Fibroblast of skin of scalp (primary cell): ENCODE measurements at regions not wholly inside any gene's neighbourhood (a gene's known extent, or its start where the extent isn't known, plus 50 kb on each side); places are given as distances from the start of the nearest gene placed in this dataset.

Experiments
- DNase-seq: peaks from one replicate; pipeline ENCODE4 v3.0.0-alpha.2; 2013

DNA sequence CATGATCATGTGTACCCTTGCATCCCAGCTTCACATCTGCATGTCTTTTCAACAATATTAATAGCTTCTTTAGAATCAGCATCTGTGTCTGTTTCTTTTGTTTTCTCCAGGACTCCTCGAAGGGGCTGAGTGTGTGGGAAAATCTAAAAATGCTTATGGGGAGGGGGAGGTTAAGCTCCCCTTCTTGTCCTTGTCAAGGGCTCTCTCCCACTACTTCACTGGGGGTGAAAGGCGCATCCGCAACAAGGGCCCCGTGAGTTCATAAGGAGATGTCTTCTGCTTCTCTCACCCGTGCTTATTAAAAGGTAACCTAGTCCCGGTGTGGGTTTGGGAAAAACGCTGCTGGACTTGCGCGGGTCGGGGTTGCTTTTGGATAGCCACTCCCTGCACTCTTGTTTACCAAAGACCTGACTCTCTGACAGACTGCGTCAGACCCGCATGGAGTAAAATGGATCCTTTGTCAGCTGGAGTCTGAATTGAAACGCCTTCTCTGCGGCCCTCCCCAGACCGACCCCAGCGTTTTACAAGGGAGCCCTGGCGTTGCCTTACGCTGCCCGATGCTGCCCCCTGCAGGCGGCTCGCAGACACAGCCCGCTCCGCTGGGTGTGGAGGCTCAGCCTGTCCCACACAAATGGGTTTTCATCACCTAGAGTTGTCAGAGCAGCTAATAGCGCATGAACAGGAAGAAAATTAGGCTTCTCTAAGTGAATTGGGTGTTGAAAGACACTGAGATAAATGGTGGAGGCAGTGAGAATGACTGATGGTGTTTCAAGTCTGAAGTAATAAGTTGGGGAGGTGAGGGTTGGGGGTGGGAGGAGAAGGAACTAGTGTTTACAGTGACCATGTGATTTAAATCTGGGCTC, 53.8 kb downstream of the IER5 start:
- peak; percentile 84 for DNase-seq

DNA sequence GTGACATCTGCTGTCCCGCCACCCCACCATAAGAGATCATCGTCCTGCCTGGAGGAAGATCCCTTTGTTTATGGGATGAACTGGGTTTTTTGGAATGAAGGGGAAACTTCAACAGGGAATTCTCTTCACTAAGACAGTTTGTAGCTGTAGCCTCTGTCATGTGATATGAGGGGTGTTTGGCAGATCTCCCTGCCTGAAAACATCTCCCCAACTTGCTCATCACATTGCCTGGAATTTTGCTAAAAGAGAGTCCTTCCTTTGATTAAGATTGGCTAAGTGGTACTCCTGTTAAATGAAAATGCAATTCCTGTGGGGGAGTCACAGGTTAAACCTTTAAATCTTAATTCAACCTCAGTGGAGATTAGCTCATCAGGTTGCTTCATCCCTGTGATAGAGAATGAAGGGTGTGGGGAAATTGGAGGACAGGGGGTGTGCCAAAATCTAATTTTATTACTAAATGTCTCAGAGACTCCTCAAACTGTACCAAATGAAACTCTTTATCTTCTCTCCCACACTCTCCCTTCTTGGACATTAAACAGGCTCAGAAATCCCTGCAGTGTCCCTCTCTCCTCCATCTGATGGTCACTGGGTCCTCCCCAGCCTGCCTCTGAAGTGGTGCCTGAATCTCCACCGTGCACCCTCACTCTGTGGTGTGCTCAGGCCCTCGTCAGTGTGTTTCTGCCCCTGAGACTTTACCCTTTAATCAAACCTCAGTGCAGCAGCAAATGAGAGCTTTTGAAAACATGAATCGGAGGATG, 54.8 kb downstream of the IER5 start:
- no peak for DNase-seq

- DNase-seq, result no peak
Observed at GRCh38 chr1:181144238-181144637, 55.7 kb downstream of the IER5 start.

DNA sequence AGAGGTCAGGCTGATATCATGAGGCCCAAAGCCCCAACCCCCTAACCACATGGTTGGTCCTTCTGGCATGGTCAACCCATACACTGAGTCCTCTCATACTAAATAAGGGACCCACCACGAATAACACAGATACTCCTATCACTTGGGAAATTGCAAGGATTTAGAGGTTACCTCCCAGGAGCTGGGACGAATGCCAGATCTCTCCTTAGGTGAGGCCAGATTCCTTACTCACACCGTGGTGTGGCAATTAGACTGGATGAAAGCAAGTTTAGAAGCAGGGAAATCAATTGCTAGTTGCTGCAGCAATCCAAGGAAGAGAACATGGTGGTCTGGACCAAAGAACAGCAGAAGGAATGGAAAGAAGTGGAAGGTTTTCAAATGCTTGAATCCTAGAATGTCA, 60.1 kb downstream of the IER5 start:
- no peak for DNase-seq

- DNase-seq, result no peak
Observed at GRCh38 chr1:181149326-181150125, 61.0 kb downstream of the IER5 start.

DNA sequence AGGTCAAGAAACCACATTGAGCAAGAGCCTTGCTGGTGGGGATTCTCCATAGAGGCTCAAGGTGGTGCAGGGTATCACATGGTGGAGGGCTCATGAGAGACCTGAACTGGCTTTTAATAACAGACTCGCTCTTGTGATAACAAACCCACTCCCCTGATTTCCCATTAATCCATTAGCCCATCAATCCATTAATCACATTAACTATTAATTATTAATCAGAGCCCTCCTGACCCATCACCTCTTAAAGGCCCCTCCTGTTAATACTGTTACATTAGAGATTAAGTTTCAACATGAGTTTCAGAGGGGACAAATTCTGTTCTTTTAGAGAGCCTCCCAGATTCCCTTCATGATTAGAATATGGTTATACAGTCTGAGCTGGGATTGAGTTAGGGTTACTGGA, 61.8 kb downstream of the IER5 start:
- DNase-seq, result no peak

DNA sequence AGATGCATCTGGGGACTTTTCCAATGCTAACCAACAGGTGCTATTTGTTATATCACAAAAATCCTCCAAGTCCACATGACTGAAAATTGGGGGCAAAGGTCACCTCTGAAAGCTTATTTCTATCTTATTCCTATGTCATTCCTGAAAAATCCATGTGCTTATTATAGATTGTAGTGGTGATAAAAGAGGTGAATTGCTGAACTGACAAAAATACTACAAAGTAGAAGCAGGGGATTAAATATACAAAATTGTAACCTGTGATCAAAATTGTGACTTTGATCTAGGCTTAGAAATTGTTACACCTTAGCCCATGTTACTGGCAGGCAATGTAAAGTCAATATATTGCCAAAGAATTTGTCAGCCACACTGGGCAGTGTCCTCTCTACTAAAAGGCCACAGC, 62.3 kb downstream of the IER5 start:
- no peak for DNase-seq

GRCh38 chr1:181151378-181152326, 63.2 kb downstream of the IER5 start:
- peak; percentile 13 for DNase-seq

- peak; percentile 60 for DNase-seq
Observed at GRCh38 chr1:181152892-181153633, 64.6 kb downstream of the IER5 start.

- DNase-seq, result no peak
Observed at GRCh38 chr1:181153634-181153961, 65.1 kb downstream of the IER5 start.

- DNase-seq, result no peak
Observed at GRCh38 chr1:181155339-181155738, 66.8 kb downstream of the IER5 start.

DNA sequence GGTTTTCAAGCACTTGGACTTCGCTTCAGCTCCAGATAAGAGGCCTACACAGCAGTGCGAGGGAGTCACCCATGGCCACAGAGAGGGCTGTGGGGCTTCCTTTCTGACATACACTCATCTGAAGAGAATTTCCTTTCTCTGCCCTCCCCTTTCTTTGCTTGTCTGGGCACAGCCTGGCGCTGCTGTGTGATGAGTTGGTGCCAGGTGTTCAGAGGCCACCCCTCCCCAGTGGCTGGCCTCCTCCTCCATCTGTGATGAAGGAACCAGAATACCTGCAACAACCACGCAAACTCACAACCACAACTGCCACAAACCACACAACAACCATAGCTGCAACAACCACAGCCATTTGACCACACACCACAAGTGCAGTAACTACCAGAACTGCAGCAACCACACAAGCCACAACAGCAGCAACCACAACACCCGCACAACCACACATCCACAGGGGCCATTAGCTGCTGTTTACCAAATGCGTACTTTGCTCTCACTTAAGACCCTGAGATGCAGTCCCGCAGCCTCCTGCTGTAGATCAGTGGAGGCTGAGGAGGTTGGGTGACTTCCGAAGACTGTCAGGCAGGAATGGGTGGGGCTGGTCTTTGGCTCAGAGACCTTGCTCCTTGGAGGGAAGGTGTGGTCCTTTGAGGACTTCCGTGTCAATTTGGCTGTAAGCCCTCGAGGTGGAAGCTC, 71.1 kb downstream of the IER5 start:
- no peak for DNase-seq

DNA sequence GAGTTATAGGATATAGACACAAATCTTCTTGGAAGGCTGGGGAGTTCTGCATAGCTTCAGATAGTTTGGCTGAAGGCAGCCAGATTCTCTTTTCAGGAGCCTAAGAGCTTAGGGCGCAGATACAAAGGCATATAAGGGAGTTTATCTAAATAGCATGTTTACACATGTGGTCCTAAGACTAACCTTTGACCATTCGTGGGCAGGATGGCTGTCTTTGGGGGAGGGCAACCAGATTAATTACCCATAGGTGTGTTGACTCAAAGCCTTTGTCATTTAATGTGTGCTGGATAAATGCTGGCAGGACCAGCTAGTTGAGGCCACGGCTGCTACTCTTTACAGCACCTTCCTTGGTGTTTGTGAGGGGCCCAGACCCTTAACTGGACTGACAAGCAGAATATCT, 71.8 kb downstream of the IER5 start:
- DNase-seq, result no peak

DNA sequence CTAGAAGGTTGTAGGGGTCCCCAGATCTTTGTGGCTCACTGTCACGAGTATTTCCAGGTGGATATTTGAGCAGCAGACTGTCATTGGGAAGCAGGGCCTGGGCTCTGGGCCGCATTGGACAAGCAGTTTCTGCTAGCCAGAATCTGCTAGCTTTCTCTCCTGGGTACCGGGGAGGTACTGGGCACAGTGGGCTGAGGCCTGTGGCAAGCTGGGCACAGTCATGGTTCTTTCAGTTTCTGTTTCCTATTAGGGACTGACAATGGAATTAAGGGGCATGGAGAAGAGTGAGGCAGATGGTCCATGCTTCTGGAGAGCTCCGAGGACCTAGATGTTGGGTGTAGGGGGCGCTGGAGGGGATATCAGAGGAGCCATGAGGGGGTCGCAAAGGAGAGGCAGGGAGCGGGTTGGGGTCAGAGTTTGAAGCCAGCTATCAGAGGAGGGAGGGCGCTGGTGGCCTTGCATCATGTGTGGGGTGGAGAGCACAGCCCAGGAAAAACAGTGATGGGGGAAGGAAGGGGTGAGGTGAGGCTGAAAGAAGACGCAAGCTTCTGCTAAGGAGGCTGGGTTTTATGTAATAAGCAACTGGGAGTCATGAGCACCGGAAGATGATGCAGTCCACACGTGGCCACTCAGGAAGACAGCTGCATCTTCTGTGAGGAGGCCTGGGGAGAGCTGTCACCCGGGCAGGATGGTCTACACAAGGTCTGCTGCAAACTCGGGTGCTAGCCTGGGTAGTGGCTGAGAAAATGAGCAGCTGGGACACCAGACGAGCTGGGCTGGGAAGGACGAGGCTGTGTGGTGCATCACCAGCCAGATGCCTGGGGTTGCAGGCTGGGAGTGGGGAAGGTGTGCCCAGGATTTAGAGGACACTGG, 72.7 kb downstream of the IER5 start:
- DNase-seq, result no peak

DNA sequence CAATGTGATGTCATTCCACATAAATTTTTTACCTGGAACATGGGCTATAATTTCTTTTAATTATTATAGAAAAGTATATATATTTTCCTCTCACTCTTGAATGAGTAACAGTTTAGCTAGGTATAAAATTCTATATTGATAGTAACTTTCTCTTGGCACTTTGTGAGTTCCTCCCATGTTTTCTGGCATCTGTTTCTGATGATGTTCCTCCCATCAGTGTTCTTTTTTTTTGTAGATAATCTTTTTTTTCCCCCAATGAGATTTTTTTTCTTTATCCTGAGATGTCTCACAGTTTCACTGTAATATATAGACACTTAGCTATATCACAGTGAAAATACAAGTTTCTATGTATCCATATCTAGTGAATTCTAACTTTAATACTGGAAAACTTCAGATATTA, 75.2 kb downstream of the IER5 start:
- no peak for DNase-seq

- peak; percentile 79 for DNase-seq
Observed at GRCh38 chr1:181166377-181167196, 78.1 kb downstream of the IER5 start.

DNA sequence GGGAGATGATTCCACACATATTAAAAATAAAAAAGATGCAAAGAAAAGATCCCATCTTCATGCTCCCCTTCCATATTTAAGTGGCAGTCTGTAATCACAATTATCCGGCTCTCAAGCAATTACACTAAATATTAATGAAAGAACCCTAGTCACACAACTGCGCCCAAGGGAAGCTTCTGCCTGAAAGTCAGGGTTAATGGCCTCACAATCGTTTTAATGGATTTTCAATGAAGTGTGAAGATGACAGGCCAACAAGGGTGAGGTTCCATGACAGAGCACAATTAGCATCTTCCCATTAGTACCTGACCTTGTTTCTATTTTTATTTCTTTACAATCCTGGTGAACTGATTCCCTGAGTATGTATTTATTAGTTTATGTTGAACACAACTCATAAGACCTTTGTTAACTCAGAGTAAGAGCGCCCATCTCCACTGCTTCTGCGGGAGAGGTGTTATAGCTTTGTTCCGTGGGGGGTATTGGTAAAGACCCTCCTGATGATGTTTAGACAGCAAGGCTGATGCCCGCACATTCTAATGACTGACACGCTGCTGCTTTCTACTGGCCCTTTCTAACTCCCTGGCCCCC, 80.9 kb downstream of the IER5 start:
- DNase-seq, result no peak

GRCh38 chr1:181170194-181170593, 81.7 kb downstream of the IER5 start:
- no peak for DNase-seq
